BLaER1 treated with 17β-estradiol and CSF1 and Interleukin-3, amounts not matched to agents 10 nM and 100 nM (cell line): ENCODE measurements at regions not wholly inside any gene's neighbourhood (a gene's known extent, or its start where the extent isn't known, plus 50 kb on each side); places are given as distances from the start of the nearest gene placed in this dataset.

Experiments
- H3K27ac ChIP-seq, 11 experiments: shearing (Covaris generic); formaldehyde crosslinking; 2 replicates each; pipeline ENCODE4 v1.8.1; 2022
- H3K27me3 ChIP-seq, 11 experiments: shearing (Covaris generic); formaldehyde crosslinking; 2 replicates each; pipeline ENCODE4 v1.8.1; 2022
- H3K36me3 ChIP-seq, 11 experiments: shearing (Covaris generic); formaldehyde crosslinking; 2 replicates each; pipeline ENCODE4 v1.8.1; 2022
- H3K4me1 ChIP-seq, 10 experiments: shearing (Covaris generic); formaldehyde crosslinking; 2 replicates each; pipeline ENCODE4 v1.8.1; 2022
- H3K4me2 ChIP-seq, 11 experiments: shearing (Covaris generic); formaldehyde crosslinking; 2 replicates each; pipeline ENCODE4 v1.8.1; 2022
- H3K4me3 ChIP-seq, 10 experiments: shearing (Covaris generic); formaldehyde crosslinking; 2 replicates each; pipeline ENCODE4 v1.8.1; 2022
- H3K9ac ChIP-seq, 11 experiments: shearing (Covaris generic); formaldehyde crosslinking; 2 replicates each; pipeline ENCODE4 v1.8.1; 2022
- H3K9me3 ChIP-seq, 11 experiments: shearing (Covaris generic); formaldehyde crosslinking; replicated peaks in 1 of 11; 2 replicates each; pipeline ENCODE4 v1.8.1; 2022
- H4K20me1 ChIP-seq, 11 experiments: shearing (Covaris generic); formaldehyde crosslinking; 2 replicates each; pipeline ENCODE4 v1.8.1; 2022
- Cebpa-rat ChIP-seq, 11 experiments: shearing (Covaris generic); IDR thresholded peaks; 2 replicates each; pipeline ENCODE4 v1.8.1; 2022

DNA sequence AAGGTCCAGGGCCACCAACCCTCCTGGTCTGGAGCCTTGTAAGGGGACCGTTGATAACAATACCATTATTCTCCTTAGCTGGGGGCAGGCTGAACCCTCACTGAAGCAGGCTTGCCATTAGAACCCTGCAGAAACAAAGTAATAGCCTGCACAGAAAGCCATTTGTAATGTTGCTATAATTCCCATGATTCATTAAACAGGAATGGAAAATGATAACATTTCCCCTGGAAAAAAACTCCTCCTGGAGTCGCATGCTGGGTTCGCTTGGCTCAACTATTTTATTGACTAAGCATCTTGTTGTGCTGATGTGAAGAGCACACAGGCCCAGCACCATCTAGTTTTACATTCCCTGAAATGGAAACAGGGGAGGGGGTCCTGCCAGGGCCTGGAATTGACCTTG is 155.6 kb upstream of the CSF3R start:
- no peak for TF ChIP-seq Cebpa-rat (IDR thresholded peaks at IDR 0.05)
- Histone ChIP-seq H3K4me3 (no peak overlapping the region), H3K36me3 (no peaks in the 10 kb centered on the region), H4K20me1 (no peaks in the 10 kb centered on the region), H3K9me3 (no peaks in the 10 kb centered on the region), H3K4me2 (no peak overlapping the region), H3K27me3 (no peaks in the 10 kb centered on the region), H3K27ac (no peak overlapping the region), H3K9ac (no peak overlapping the region), H3K4me1 (peaks cover 0 to 3% (median 2%) of the 10 kb centered on the region in 10 experiments; a peak in 13 of 20 replicates)

DNA sequence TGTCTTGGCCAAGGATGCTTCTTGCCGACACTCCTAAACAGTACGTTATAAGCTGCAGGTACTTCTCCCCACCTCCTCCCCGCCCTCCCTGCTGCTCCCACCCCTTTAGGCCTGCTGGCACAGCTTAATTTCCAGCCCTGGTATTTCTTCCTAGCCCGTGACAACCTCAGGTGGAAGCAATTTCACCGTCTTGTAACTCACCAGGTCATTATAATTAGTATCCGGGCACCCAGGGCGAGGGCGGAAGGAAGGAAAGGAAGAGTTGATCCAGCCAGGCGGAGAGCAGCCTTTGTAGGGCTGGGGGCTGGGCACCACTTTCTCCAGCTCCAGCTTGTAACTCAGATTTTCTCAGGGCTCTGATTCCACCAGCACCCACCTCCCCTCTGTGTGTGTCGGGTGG is 153.5 kb upstream of the CSF3R start:
- Histone ChIP-seq H3K36me3 (no peaks in the 10 kb centered on the region), H3K4me1 (no peaks in the 10 kb centered on the region), H3K27me3 (no peaks in the 10 kb centered on the region)

DNA sequence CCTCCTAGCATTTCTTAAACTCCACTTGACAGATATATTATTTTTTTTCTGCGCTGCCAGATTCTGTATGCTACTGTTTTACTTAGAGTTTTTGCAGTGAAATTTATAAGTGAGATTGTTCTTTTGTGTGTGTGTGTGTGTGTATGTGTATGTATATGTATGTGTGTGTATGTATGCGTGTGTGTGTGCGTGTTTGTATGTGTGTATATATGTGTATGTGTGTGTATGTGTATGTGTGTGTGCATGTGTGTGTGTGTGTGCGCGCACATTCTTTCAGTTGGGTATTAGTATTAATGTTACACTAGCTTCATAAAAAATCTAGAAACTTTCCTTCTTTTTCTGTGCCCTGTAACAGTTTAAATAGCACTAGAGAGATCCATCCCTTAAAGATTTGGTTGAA is 152.6 kb upstream of the CSF3R start:
- TF ChIP-seq Cebpa-rat (IDR thresholded peaks at IDR 0.05), result no peak
- H3K9me3 ChIP-seq, result no peaks in the 10 kb centered on the region
- H3K27ac ChIP-seq, result no peak overlapping the region
- no peaks in the 10 kb centered on the region for H3K36me3 ChIP-seq
- H3K9ac ChIP-seq, result no peak overlapping the region
- no peak overlapping the region for H3K4me2 ChIP-seq
- no peaks in the 10 kb centered on the region for H3K27me3 ChIP-seq
- no peaks in the 10 kb centered on the region; a peak in 1 of 22 replicates for H4K20me1 ChIP-seq
- no peaks in the 10 kb centered on the region for H3K4me1 ChIP-seq
- H3K4me3 ChIP-seq, result no peak overlapping the region

More for the DNA sequence above, 153.5 kb upstream of the CSF3R start:
- Histone ChIP-seq H3K27ac (no peak overlapping the region), H4K20me1 (no peaks in the 10 kb centered on the region), H3K9me3 (no peaks in the 10 kb centered on the region), H3K9ac (no peak overlapping the region), H3K4me2 (no peak overlapping the region), H3K4me3 (no peak overlapping the region)
- no peak for TF ChIP-seq Cebpa-rat (IDR thresholded peaks at IDR 0.05)

DNA sequence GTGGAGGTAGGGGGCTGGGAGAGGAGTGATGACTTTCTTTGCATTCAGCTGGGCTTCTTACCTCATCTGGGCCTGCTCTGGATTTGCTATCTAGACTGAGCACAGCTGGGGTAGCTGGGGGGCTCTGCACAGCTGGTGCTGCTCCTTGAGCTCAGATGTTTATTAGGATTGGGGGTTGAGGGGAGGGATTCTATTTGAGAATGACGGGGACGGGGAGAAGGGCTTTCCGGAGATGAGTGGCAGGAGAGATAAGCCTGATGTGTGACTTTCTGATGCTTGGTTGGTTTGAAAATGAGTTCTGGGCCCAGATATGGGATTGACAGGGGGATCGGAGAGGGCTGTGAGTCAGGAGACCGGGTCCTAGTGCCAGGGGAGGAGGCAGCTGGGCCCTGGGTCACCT is 146.1 kb upstream of the CSF3R start:
- TF ChIP-seq Cebpa-rat (IDR thresholded peaks at IDR 0.05), result no peak
- Histone ChIP-seq H3K4me2 (no peak overlapping the region), H3K27ac (no peak overlapping the region), H3K36me3 (no peaks in the 10 kb centered on the region), H3K9me3 (no peaks in the 10 kb centered on the region), H3K9ac (no peak overlapping the region), H3K4me1 (no peaks in the 10 kb centered on the region), H3K27me3 (no peaks in the 10 kb centered on the region), H4K20me1 (no peaks in the 10 kb centered on the region; a peak in 1 of 22 replicates), H3K4me3 (no peak overlapping the region)

DNA sequence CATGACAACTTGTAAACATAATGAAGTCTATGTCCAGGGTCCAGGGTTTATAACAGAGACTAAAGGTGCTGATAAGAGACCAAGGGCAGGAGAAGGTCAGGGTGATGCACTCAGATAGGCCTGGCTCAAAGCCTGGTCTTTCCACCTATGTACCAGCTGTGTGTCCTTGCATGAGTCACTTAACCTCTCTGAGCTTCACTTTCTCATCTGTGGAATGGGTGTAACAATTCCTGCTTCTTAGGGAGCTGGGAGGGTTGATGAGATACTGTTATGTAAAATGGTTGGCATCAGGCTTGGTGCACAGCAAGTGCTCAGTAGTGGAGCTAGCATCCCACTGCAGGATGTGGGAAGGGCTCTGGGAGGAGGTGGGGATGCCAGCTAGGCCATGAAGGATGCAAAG is 143.7 kb upstream of the CSF3R start:
- no peaks in the 10 kb centered on the region for H3K36me3 ChIP-seq

DNA sequence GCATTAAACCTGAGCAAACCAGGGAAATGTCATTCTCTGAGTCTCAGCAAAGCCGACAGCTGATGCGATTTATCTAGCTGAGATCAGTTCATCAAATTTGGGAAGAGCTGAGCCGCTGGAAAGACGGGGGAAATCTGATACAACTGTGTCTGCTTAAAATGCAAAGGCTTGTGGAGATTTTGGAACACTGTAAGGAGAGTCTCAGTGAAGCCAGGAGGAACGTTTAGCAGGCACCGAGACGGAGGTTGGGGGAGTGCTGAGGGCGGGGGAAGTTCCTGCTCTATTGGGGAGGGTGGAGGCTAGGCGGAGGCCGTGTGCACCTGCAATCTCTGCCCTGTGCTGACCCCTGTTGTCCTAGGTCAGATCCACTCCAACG is 143.2 kb upstream of the CSF3R start:
- H3K27ac ChIP-seq, result no peak overlapping the region
- no peaks in the 10 kb centered on the region for H3K4me1 ChIP-seq
- H3K4me3 ChIP-seq, result no peak overlapping the region
- TF ChIP-seq Cebpa-rat (IDR thresholded peaks at IDR 0.05), result no peak
- peaks cover 7 to 11% (median 9%) of the 10 kb centered on the region in 11 experiments; a peak in 19 of 22 replicates for H3K9me3 ChIP-seq
- no peaks in the 10 kb centered on the region; a peak in 1 of 22 replicates for H3K36me3 ChIP-seq
- no peak overlapping the region for H3K4me2 ChIP-seq
- H4K20me1 ChIP-seq, result no peaks in the 10 kb centered on the region; a peak in 1 of 22 replicates
- no peaks in the 10 kb centered on the region for H3K27me3 ChIP-seq
- H3K9ac ChIP-seq, result no peak overlapping the region

More for the DNA sequence above, 143.7 kb upstream of the CSF3R start:
- Histone ChIP-seq H3K9ac (no peak overlapping the region), H3K4me1 (no peaks in the 10 kb centered on the region), H3K4me2 (no peak overlapping the region), H3K27ac (no peak overlapping the region), H3K27me3 (no peaks in the 10 kb centered on the region), H3K4me3 (no peak overlapping the region), H4K20me1 (no peaks in the 10 kb centered on the region; a peak in 1 of 22 replicates), H3K9me3 (peaks cover 1 to 6% (median 4%) of the 10 kb centered on the region in 11 experiments; a peak in 19 of 22 replicates)
- TF ChIP-seq Cebpa-rat (IDR thresholded peaks at IDR 0.05), result no peak

DNA sequence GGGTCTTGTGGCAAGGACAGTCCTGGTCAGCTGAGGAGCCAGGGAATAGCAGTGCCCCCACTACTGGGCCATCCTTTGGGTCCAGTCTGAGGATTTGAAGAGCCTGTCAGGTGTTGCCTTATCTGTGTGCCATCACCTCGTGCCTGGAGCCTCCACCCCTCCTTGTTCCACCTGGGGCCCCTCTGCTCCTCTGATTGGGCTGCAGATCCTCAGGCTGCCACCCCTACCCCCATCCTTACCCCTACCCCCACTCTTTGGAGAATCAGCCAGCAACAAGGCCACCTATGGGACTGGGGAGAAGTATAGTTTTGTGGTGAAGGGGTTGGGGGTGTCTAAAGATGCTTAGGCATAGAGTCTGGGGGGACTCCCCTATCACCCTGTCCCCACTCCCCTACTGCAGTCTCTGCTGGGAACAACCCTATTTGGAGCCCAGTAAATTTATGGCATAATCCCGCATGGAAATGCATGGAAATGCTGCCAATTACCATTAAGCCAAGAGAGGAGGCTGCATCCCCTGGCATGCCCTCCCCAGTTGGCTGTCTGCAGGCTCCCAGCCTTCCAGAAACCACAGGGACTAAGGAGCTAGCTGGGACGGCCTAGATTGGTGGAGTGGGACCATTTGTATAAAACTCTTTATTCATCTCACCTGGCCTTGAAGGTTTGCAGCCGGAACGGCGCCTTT is 142.7 kb upstream of the CSF3R start:
- no peak overlapping the region for H3K27ac ChIP-seq
- TF ChIP-seq Cebpa-rat (IDR thresholded peaks at IDR 0.05), result no peak
- H3K36me3 ChIP-seq, result no peaks in the 10 kb centered on the region; a peak in 1 of 22 replicates
- H3K4me3 ChIP-seq, result no peak overlapping the region
- H4K20me1 ChIP-seq, result no peaks in the 10 kb centered on the region; a peak in 1 of 22 replicates
- no peak overlapping the region for H3K9ac ChIP-seq
- peaks cover 7 to 16% (median 13%) of the 10 kb centered on the region in 11 experiments; a peak in 19 of 22 replicates for H3K9me3 ChIP-seq
- no peaks in the 10 kb centered on the region for H3K4me1 ChIP-seq
- H3K27me3 ChIP-seq, result no peaks in the 10 kb centered on the region
- H3K4me2 ChIP-seq, result no peak overlapping the region

DNA sequence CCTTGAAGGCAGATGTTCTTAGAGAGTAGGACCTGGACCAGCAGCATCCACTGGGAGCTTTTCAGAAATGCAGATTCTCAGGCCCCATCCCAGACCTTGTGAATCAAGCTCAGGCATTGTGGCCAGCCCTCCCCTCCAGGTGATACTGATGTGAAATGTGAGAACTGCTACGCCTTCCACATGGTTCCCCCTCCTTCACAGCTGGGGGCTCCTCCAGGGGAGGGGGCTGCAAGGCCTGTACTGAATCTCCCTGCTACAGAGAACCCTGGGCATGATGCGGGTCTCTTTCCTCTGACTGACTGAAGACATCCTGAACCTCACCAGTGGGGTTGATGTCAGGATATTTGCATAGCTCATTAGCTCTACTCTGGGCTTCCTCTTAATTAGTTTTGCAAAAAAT is 141.8 kb upstream of the CSF3R start:
- no peak overlapping the region for H3K4me2 ChIP-seq
- no peak for TF ChIP-seq Cebpa-rat (IDR thresholded peaks at IDR 0.05)
- H3K4me3 ChIP-seq, result no peak overlapping the region
- H3K9me3 ChIP-seq, result peaks cover 7 to 23% (median 13%) of the 10 kb centered on the region in 11 experiments; a peak in 19 of 22 replicates
- H3K9ac ChIP-seq, result no peak overlapping the region
- no peaks in the 10 kb centered on the region; a peak in 1 of 22 replicates for H3K36me3 ChIP-seq
- H3K27ac ChIP-seq, result no peak overlapping the region
- no peaks in the 10 kb centered on the region for H3K4me1 ChIP-seq
- no peaks in the 10 kb centered on the region for H4K20me1 ChIP-seq
- H3K27me3 ChIP-seq, result no peaks in the 10 kb centered on the region

DNA sequence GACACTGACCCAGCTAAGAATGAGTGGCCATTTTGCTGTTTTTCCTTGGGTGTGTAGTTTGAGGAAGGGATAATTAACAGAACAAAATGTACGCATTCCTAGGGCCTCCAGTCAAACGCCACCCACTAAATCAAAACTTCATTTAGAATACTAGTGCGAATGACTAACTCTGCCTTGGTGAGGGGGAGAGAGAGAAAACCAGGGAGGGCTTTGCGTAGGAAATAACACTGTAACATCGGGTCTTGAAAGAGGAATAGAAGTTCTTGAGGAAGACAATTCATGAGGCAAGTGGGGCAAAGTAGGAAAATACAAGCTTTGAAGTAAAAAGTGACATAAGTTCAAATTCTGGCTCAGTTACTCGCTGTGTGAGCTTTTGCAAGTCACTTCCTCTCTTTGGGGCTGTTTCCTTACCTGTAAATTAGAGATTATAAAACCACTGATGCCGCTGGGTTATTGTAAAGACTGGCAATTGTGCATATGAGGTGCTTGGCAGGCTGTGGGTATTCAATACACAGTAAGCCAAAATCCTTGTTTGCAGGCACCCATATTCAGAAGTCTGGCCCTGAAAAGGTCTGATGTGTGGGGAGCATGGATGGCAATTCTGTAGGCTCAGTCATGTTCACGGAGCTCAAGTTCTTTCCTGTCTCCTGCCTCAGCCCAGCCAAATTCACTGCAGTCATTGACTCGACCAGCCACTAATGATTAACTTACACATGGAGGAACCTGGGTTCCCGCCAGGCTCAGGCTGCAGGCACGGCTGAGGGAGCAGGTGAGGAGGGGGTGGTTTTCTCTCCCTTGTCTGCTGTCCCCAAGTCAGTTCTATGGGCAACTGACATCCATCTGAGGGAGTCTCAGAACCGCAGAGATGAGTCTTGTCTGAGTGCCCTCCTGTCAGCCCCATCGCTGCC is 140.3 kb upstream of the CSF3R start:
- Histone ChIP-seq H3K36me3 (no peaks in the 10 kb centered on the region; a peak in 1 of 22 replicates), H3K4me1 (no peaks in the 10 kb centered on the region), H3K4me2 (no peak overlapping the region), H3K27ac (no peak overlapping the region), H3K27me3 (no peaks in the 10 kb centered on the region), H3K9ac (no peak overlapping the region), H3K4me3 (no peak overlapping the region), H4K20me1 (no peaks in the 10 kb centered on the region), H3K9me3 (peaks cover 7 to 23% (median 13%) of the 10 kb centered on the region in 11 experiments; a peak in 19 of 22 replicates)
- TF ChIP-seq Cebpa-rat (IDR thresholded peaks at IDR 0.05), result no peak
